ENCODE measurements at regions not wholly inside any gene's neighbourhood (a gene's known extent, or its start where the extent isn't known, plus 50 kb on each side); places are given as distances from the start of the nearest gene placed in this dataset.

DNA sequence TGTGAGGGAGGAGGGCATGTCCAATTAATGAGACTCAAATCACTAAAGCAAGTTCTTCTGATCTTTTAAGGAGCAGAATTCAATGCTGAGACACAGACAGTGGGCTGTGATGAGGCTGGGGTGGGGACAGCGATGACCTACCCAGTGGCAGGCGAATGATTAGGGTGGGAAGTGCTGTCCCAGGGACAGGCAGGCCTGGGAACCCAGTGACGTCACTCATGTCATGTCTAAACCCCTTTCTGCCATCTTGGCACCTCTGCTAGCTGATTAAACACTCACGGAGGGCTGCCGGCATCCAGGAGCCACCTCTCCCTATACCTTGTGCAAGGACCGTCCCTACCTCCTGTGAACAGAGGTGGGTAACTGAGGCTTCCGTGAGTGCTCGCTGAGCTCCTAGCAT is 1235.2 kb downstream of the TBC1D22A start:
- Histone ChIP-seq H3K4me3 (ENCODE audit: low read depth in 1 of 2, low read length in 2 of 2) (no peak overlapping the region), H3K36me3 (ENCODE audit: control insufficient read depth in 1 of 2, insufficient read depth in 2 of 2, low read length in 2 of 2) (no peaks in the 10 kb centered on the region), H3K4me1 (ENCODE audit: control insufficient read depth in 1 of 2, insufficient read depth in 2 of 2, low read length in 2 of 2) (no peaks in the 10 kb centered on the region), H3K27me3 (ENCODE audit: control insufficient read depth in 1 of 2, insufficient read depth in 2 of 2, low read length in 2 of 2) (no peaks in the 10 kb centered on the region), H3K27ac (ENCODE audit: low read depth, low read length) (no peak overlapping the region), H3K9ac (ENCODE audit: low read depth in 1 of 2, low read length in 2 of 2) (no peak overlapping the region), H3K9me3 (ENCODE audit: control insufficient read depth in 1 of 2, low read length in 2 of 2) (no peaks in the 10 kb centered on the region)

- Histone ChIP-seq H3K4me1 (ENCODE audit: control insufficient read depth in 1 of 2, insufficient read depth in 2 of 2, low read length in 2 of 2) (no peaks in the 10 kb centered on the region), H3K4me3 (ENCODE audit: low read depth in 1 of 2, low read length in 2 of 2) (no peak overlapping the region), H3K9ac (ENCODE audit: low read depth in 1 of 2, low read length in 2 of 2) (no peak overlapping the region), H3K9me3 (ENCODE audit: control insufficient read depth in 1 of 2, low read length in 2 of 2) (no peaks in the 10 kb centered on the region), H3K27me3 (ENCODE audit: control insufficient read depth in 1 of 2, insufficient read depth in 2 of 2, low read length in 2 of 2) (no peaks in the 10 kb centered on the region), H3K27ac (ENCODE audit: low read depth, low read length) (no peak overlapping the region), H3K36me3 (ENCODE audit: control insufficient read depth in 1 of 2, insufficient read depth in 2 of 2, low read length in 2 of 2) (no peaks in the 10 kb centered on the region)
These were observed 1234.7 kb downstream of the TBC1D22A start for GRCh38 chr22:47997052-47997590.

GRCh38 chr22:47996446-47996857 is 1234.0 kb downstream of the TBC1D22A start:
- Histone ChIP-seq H3K9ac (ENCODE audit: low read depth in 1 of 2, low read length in 2 of 2) (no peak overlapping the region), H3K27me3 (ENCODE audit: control insufficient read depth in 1 of 2, insufficient read depth in 2 of 2, low read length in 2 of 2) (no peaks in the 10 kb centered on the region), H3K4me3 (ENCODE audit: low read depth in 1 of 2, low read length in 2 of 2) (no peak overlapping the region), H3K4me1 (ENCODE audit: control insufficient read depth in 1 of 2, insufficient read depth in 2 of 2, low read length in 2 of 2) (no peaks in the 10 kb centered on the region), H3K9me3 (ENCODE audit: control insufficient read depth in 1 of 2, low read length in 2 of 2) (no peaks in the 10 kb centered on the region), H3K27ac (ENCODE audit: low read depth, low read length) (no peak overlapping the region), H3K36me3 (ENCODE audit: control insufficient read depth in 1 of 2, insufficient read depth in 2 of 2, low read length in 2 of 2) (no peaks in the 10 kb centered on the region)

GRCh38 chr22:47995718-47996117 is 1233.3 kb downstream of the TBC1D22A start:
- H3K4me3 ChIP-seq (ENCODE audit: low read depth in 1 of 2, low read length in 2 of 2) = no peak overlapping the region
- no peak overlapping the region for H3K9ac ChIP-seq (ENCODE audit: low read depth in 1 of 2, low read length in 2 of 2)
- H3K27me3 ChIP-seq (ENCODE audit: control insufficient read depth in 1 of 2, insufficient read depth in 2 of 2, low read length in 2 of 2) = no peaks in the 10 kb centered on the region
- no peaks in the 10 kb centered on the region for H3K4me1 ChIP-seq (ENCODE audit: control insufficient read depth in 1 of 2, insufficient read depth in 2 of 2, low read length in 2 of 2)
- no peak overlapping the region for H3K27ac ChIP-seq (ENCODE audit: low read depth, low read length)
- no peaks in the 10 kb centered on the region for H3K9me3 ChIP-seq (ENCODE audit: control insufficient read depth in 1 of 2, low read length in 2 of 2)
- H3K36me3 ChIP-seq (ENCODE audit: control insufficient read depth in 1 of 2, insufficient read depth in 2 of 2, low read length in 2 of 2) = no peaks in the 10 kb centered on the region

DNA sequence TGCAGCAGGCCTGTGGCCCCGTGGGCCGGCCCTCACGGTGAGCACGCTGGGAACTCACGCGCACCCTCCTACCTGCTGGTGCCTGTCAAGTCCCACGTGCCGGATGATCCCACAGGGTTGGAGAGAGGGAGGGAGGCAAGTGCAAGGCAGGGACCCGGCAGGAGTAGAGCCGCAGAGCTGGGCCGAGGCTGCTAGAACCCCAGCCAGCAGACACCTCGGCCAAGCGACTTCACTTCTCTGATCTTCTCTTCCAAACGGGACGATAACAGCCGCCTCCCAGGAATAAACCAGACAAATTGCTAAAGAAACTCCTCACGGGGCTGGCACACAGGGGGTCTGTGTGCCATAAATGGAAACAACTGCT is 1232.8 kb downstream of the TBC1D22A start:
- H3K4me3 ChIP-seq (ENCODE audit: low read depth in 1 of 2, low read length in 2 of 2) = no peak overlapping the region
- H3K27me3 ChIP-seq (ENCODE audit: control insufficient read depth in 1 of 2, insufficient read depth in 2 of 2, low read length in 2 of 2) = no peaks in the 10 kb centered on the region
- no peaks in the 10 kb centered on the region for H3K9me3 ChIP-seq (ENCODE audit: control insufficient read depth in 1 of 2, low read length in 2 of 2)
- H3K27ac ChIP-seq (ENCODE audit: low read depth, low read length) = no peak overlapping the region
- no peaks in the 10 kb centered on the region for H3K4me1 ChIP-seq (ENCODE audit: control insufficient read depth in 1 of 2, insufficient read depth in 2 of 2, low read length in 2 of 2)
- no peaks in the 10 kb centered on the region for H3K36me3 ChIP-seq (ENCODE audit: control insufficient read depth in 1 of 2, insufficient read depth in 2 of 2, low read length in 2 of 2)
- no peak overlapping the region for H3K9ac ChIP-seq (ENCODE audit: low read depth in 1 of 2, low read length in 2 of 2)

- no peaks in the 10 kb centered on the region for H3K9me3 ChIP-seq (ENCODE audit: control insufficient read depth in 1 of 2, low read length in 2 of 2)
- no peak overlapping the region for H3K9ac ChIP-seq (ENCODE audit: low read depth in 1 of 2, low read length in 2 of 2)
- H3K27me3 ChIP-seq (ENCODE audit: control insufficient read depth in 1 of 2, insufficient read depth in 2 of 2, low read length in 2 of 2) = no peaks in the 10 kb centered on the region
- no peaks in the 10 kb centered on the region for H3K36me3 ChIP-seq (ENCODE audit: control insufficient read depth in 1 of 2, insufficient read depth in 2 of 2, low read length in 2 of 2)
- no peak overlapping the region for H3K27ac ChIP-seq (ENCODE audit: low read depth, low read length)
- no peaks in the 10 kb centered on the region for H3K4me1 ChIP-seq (ENCODE audit: control insufficient read depth in 1 of 2, insufficient read depth in 2 of 2, low read length in 2 of 2)
- H3K4me3 ChIP-seq (ENCODE audit: low read depth in 1 of 2, low read length in 2 of 2) = no peak overlapping the region
These were observed 1232.3 kb downstream of the TBC1D22A start for GRCh38 chr22:47994601-47995263.

- Histone ChIP-seq H3K27ac (ENCODE audit: low read depth, low read length) (no peak overlapping the region), H3K4me1 (ENCODE audit: control insufficient read depth in 1 of 2, insufficient read depth in 2 of 2, low read length in 2 of 2) (no peaks in the 10 kb centered on the region), H3K4me3 (ENCODE audit: low read depth in 1 of 2, low read length in 2 of 2) (no peak overlapping the region), H3K36me3 (ENCODE audit: control insufficient read depth in 1 of 2, insufficient read depth in 2 of 2, low read length in 2 of 2) (no peaks in the 10 kb centered on the region), H3K27me3 (ENCODE audit: control insufficient read depth in 1 of 2, insufficient read depth in 2 of 2, low read length in 2 of 2) (no peaks in the 10 kb centered on the region), H3K9ac (ENCODE audit: low read depth in 1 of 2, low read length in 2 of 2) (no peak overlapping the region), H3K9me3 (ENCODE audit: control insufficient read depth in 1 of 2, low read length in 2 of 2) (no peaks in the 10 kb centered on the region)
These were observed 1231.6 kb downstream of the TBC1D22A start for GRCh38 chr22:47994045-47994444.

- H3K9me3 ChIP-seq (ENCODE audit: control insufficient read depth in 1 of 2, low read length in 2 of 2) = peaks cover 0 to 10% of the 10 kb centered on the region in 2 donors
- no peak overlapping the region for H3K27ac ChIP-seq (ENCODE audit: low read depth, low read length)
- H3K9ac ChIP-seq (ENCODE audit: low read depth in 1 of 2, low read length in 2 of 2) = no peak overlapping the region
- no peak overlapping the region for H3K4me3 ChIP-seq (ENCODE audit: low read depth in 1 of 2, low read length in 2 of 2)
- no peaks in the 10 kb centered on the region for H3K36me3 ChIP-seq (ENCODE audit: control insufficient read depth in 1 of 2, insufficient read depth in 2 of 2, low read length in 2 of 2)
- no peaks in the 10 kb centered on the region for H3K4me1 ChIP-seq (ENCODE audit: control insufficient read depth in 1 of 2, insufficient read depth in 2 of 2, low read length in 2 of 2)
- no peaks in the 10 kb centered on the region for H3K27me3 ChIP-seq (ENCODE audit: control insufficient read depth in 1 of 2, insufficient read depth in 2 of 2, low read length in 2 of 2)
These were observed 1228.0 kb downstream of the TBC1D22A start for GRCh38 chr22:47990481-47990880.

- Histone ChIP-seq H3K9ac (ENCODE audit: low read depth in 1 of 2, low read length in 2 of 2) (no peak overlapping the region), H3K27ac (ENCODE audit: low read depth, low read length) (no peak overlapping the region), H3K9me3 (ENCODE audit: control insufficient read depth in 1 of 2, low read length in 2 of 2) (peaks cover 0 to 10% of the 10 kb centered on the region in 2 donors), H3K36me3 (ENCODE audit: control insufficient read depth in 1 of 2, insufficient read depth in 2 of 2, low read length in 2 of 2) (no peaks in the 10 kb centered on the region), H3K27me3 (ENCODE audit: control insufficient read depth in 1 of 2, insufficient read depth in 2 of 2, low read length in 2 of 2) (no peaks in the 10 kb centered on the region), H3K4me3 (ENCODE audit: low read depth in 1 of 2, low read length in 2 of 2) (no peak overlapping the region), H3K4me1 (ENCODE audit: control insufficient read depth in 1 of 2, insufficient read depth in 2 of 2, low read length in 2 of 2) (no peaks in the 10 kb centered on the region)
These were observed 1225.5 kb downstream of the TBC1D22A start for GRCh38 chr22:47987885-47988515.

- Histone ChIP-seq H3K36me3 (ENCODE audit: control insufficient read depth in 1 of 2, insufficient read depth in 2 of 2, low read length in 2 of 2) (no peaks in the 10 kb centered on the region), H3K9ac (ENCODE audit: low read depth in 1 of 2, low read length in 2 of 2) (no peak overlapping the region), H3K27ac (ENCODE audit: low read depth, low read length) (no peak overlapping the region), H3K27me3 (ENCODE audit: control insufficient read depth in 1 of 2, insufficient read depth in 2 of 2, low read length in 2 of 2) (no peaks in the 10 kb centered on the region), H3K9me3 (ENCODE audit: control insufficient read depth in 1 of 2, low read length in 2 of 2) (no peaks in the 10 kb centered on the region), H3K4me1 (ENCODE audit: control insufficient read depth in 1 of 2, insufficient read depth in 2 of 2, low read length in 2 of 2) (no peaks in the 10 kb centered on the region), H3K4me3 (ENCODE audit: low read depth in 1 of 2, low read length in 2 of 2) (no peak overlapping the region)
These were observed 1213.8 kb downstream of the TBC1D22A start for GRCh38 chr22:47976219-47976618.

Data from duodenal mucosa (tissue), 2 donors.